Astrocyte (in vitro differentiated cells and primary cell): ENCODE measurements at regions not wholly inside any gene's neighbourhood (a gene's known extent, or its start where the extent isn't known, plus 50 kb on each side); places are given as distances from the start of the nearest gene placed in this dataset.

ENCODE experiments used
- CTCF ChIP-seq: IDR thresholded peaks from 2 replicates; pipeline ENCODE4 v1.5.1; 2011; ENCODE audit warnings: low read depth, mild to moderate bottlenecking, inconsistent platforms, low read length, moderate library complexity; ENCODE audit not compliant: insufficient read depth
- EZH2 ChIP-seq: IDR thresholded peaks from 2 replicates; pipeline ENCODE4 v1.6.1; 2012; ENCODE audit warnings: mild to moderate bottlenecking, low read length, inconsistent platforms; ENCODE audit not compliant: insufficient read depth

GRCh38 chr14:82546401-82546800, 1012.7 kb upstream of the SEL1L start:
- TF ChIP-seq CTCF = no peak
- TF ChIP-seq EZH2 = no peak
